IPS-18a (cell line): ENCODE measurements at regions not wholly inside any gene's neighbourhood (a gene's known extent, or its start where the extent isn't known, plus 50 kb on each side); places are given as distances from the start of the nearest gene placed in this dataset.
"Not testable (repeated sequence)": the region's sequence is repeated elsewhere in the genome, so short reads cannot be mapped to it uniquely, and the experiment has no call there.

Experiments used
- H3K27ac ChIP-seq: one replicate; pipeline ENCODE4 v1.5.1; 2013; ENCODE audit warnings: low read length
- H3K27me3 ChIP-seq: one replicate; pipeline ENCODE4 v1.6.1; 2013; ENCODE audit warnings: mild to moderate bottlenecking, low read length; ENCODE audit not compliant: control insufficient read depth, insufficient read depth
- H3K36me3 ChIP-seq: one replicate; pipeline ENCODE4 v1.6.1; 2013; ENCODE audit warnings: low read depth, low read length; ENCODE audit not compliant: control insufficient read depth
- H3K4me1 ChIP-seq: one replicate; pipeline ENCODE4 v1.6.1; 2013; ENCODE audit warnings: low read depth, low read length; ENCODE audit not compliant: control insufficient read depth
- H3K4me3 ChIP-seq: one replicate; pipeline ENCODE4 v1.5.1; 2013; ENCODE audit warnings: low read length
- H3K9ac ChIP-seq: one replicate; pipeline ENCODE4 v1.6.1; 2013; ENCODE audit warnings: mild to moderate bottlenecking, low read length, moderate library complexity
- H3K9me3 ChIP-seq: one replicate; pipeline ENCODE4 v1.6.1; 2013; ENCODE audit warnings: low read depth, low read length; ENCODE audit not compliant: control insufficient read depth

GRCh38 chr7:131152766-131153165 lies 174.9 kb upstream of the MKLN1 start:
- Histone ChIP-seq H3K27me3 (no peaks in the 10 kb centered on the region), H3K4me1 (peaks cover 3% of the 10 kb centered on the region), H3K4me3 (no peak overlapping the region), H3K36me3 (no peaks in the 10 kb centered on the region), H3K9ac (no peak overlapping the region), H3K27ac (no peak overlapping the region), H3K9me3 (no peaks in the 10 kb centered on the region)

GRCh38 chr7:131154380-131154779 lies 173.3 kb upstream of the MKLN1 start:
- Histone ChIP-seq H3K4me3 (no peak overlapping the region), H3K9ac (no peak overlapping the region), H3K9me3 (no peaks in the 10 kb centered on the region), H3K36me3 (no peaks in the 10 kb centered on the region), H3K27me3 (no peaks in the 10 kb centered on the region), H3K4me1 (peaks cover 3% of the 10 kb centered on the region), H3K27ac (no peak overlapping the region)

- Histone ChIP-seq H3K4me1 (peaks cover 3% of the 10 kb centered on the region), H3K36me3 (no peaks in the 10 kb centered on the region), H3K9ac (no peak overlapping the region), H3K27ac (no peak overlapping the region), H3K27me3 (no peaks in the 10 kb centered on the region), H3K4me3 (no peak overlapping the region), H3K9me3 (no peaks in the 10 kb centered on the region)
Measured at GRCh38 chr7:131157530-131158243, 170.0 kb upstream of the MKLN1 start.

- H3K4me1 ChIP-seq, H3K27ac ChIP-seq, H3K9ac ChIP-seq, H3K36me3 ChIP-seq, H3K27me3 ChIP-seq, H3K9me3 ChIP-seq, H3K4me3 ChIP-seq: not testable (repeated sequence)
Measured at GRCh38 chr7:131158244-131158636, 169.4 kb upstream of the MKLN1 start.

GRCh38 chr7:131159961-131160361 lies 167.7 kb upstream of the MKLN1 start:
- no peaks in the 10 kb centered on the region for H3K36me3 ChIP-seq
- no peaks in the 10 kb centered on the region for H3K9me3 ChIP-seq
- H3K27ac ChIP-seq, result no peak overlapping the region
- H3K9ac ChIP-seq, result no peak overlapping the region
- no peak overlapping the region for H3K4me3 ChIP-seq
- peaks cover 3% of the 10 kb centered on the region for H3K4me1 ChIP-seq
- H3K27me3 ChIP-seq, result no peaks in the 10 kb centered on the region

GRCh38 chr7:131161103-131161502 lies 166.6 kb upstream of the MKLN1 start:
- no peak overlapping the region for H3K27ac ChIP-seq
- H3K4me3 ChIP-seq, result no peak overlapping the region
- no peaks in the 10 kb centered on the region for H3K9me3 ChIP-seq
- H3K4me1 ChIP-seq, result peaks cover 3% of the 10 kb centered on the region
- no peaks in the 10 kb centered on the region for H3K27me3 ChIP-seq
- no peaks in the 10 kb centered on the region for H3K36me3 ChIP-seq
- no peak overlapping the region for H3K9ac ChIP-seq

- Histone ChIP-seq H3K27me3 (no peaks in the 10 kb centered on the region), H3K4me1 (no peaks in the 10 kb centered on the region), H3K9ac (no peak overlapping the region), H3K9me3 (no peaks in the 10 kb centered on the region), H3K36me3 (no peaks in the 10 kb centered on the region), H3K4me3 (no peak overlapping the region), H3K27ac (no peak overlapping the region)
Measured at GRCh38 chr7:131164025-131164925, 163.4 kb upstream of the MKLN1 start.

- no peaks in the 10 kb centered on the region for H3K36me3 ChIP-seq
- no peak overlapping the region for H3K9ac ChIP-seq
- H3K9me3 ChIP-seq, result no peaks in the 10 kb centered on the region
- no peak overlapping the region for H3K27ac ChIP-seq
- no peaks in the 10 kb centered on the region for H3K4me1 ChIP-seq
- H3K4me3 ChIP-seq, result no peak overlapping the region
- no peaks in the 10 kb centered on the region for H3K27me3 ChIP-seq
Measured at GRCh38 chr7:131166066-131166465, 161.6 kb upstream of the MKLN1 start.

- Histone ChIP-seq H3K4me3 (no peak overlapping the region), H3K9ac (no peak overlapping the region), H3K4me1 (no peaks in the 10 kb centered on the region), H3K27me3 (no peaks in the 10 kb centered on the region), H3K27ac (no peak overlapping the region), H3K36me3 (no peaks in the 10 kb centered on the region), H3K9me3 (no peaks in the 10 kb centered on the region)
Measured at GRCh38 chr7:131170440-131171271, 157.0 kb upstream of the MKLN1 start.

- Histone ChIP-seq H3K9me3 (no peaks in the 10 kb centered on the region), H3K4me1 (no peaks in the 10 kb centered on the region), H3K36me3 (no peaks in the 10 kb centered on the region), H3K9ac (no peak overlapping the region), H3K27me3 (no peaks in the 10 kb centered on the region), H3K27ac (no peak overlapping the region), H3K4me3 (no peak overlapping the region)
Measured at GRCh38 chr7:131173145-131173890, 154.4 kb upstream of the MKLN1 start.

- no peak overlapping the region for H3K4me3 ChIP-seq
- no peaks in the 10 kb centered on the region for H3K4me1 ChIP-seq
- H3K9ac ChIP-seq, result no peak overlapping the region
- H3K9me3 ChIP-seq, result no peaks in the 10 kb centered on the region
- no peak overlapping the region for H3K27ac ChIP-seq
- H3K36me3 ChIP-seq, result no peaks in the 10 kb centered on the region
- H3K27me3 ChIP-seq, result no peaks in the 10 kb centered on the region
Measured at GRCh38 chr7:131174391-131174790, 153.3 kb upstream of the MKLN1 start.
